ENCODE measurements at regions not wholly inside any gene's neighbourhood (a gene's known extent, or its start where the extent isn't known, plus 50 kb on each side); places are given as distances from the start of the nearest gene placed in this dataset.

- TF ChIP-seq, protein P1, sequence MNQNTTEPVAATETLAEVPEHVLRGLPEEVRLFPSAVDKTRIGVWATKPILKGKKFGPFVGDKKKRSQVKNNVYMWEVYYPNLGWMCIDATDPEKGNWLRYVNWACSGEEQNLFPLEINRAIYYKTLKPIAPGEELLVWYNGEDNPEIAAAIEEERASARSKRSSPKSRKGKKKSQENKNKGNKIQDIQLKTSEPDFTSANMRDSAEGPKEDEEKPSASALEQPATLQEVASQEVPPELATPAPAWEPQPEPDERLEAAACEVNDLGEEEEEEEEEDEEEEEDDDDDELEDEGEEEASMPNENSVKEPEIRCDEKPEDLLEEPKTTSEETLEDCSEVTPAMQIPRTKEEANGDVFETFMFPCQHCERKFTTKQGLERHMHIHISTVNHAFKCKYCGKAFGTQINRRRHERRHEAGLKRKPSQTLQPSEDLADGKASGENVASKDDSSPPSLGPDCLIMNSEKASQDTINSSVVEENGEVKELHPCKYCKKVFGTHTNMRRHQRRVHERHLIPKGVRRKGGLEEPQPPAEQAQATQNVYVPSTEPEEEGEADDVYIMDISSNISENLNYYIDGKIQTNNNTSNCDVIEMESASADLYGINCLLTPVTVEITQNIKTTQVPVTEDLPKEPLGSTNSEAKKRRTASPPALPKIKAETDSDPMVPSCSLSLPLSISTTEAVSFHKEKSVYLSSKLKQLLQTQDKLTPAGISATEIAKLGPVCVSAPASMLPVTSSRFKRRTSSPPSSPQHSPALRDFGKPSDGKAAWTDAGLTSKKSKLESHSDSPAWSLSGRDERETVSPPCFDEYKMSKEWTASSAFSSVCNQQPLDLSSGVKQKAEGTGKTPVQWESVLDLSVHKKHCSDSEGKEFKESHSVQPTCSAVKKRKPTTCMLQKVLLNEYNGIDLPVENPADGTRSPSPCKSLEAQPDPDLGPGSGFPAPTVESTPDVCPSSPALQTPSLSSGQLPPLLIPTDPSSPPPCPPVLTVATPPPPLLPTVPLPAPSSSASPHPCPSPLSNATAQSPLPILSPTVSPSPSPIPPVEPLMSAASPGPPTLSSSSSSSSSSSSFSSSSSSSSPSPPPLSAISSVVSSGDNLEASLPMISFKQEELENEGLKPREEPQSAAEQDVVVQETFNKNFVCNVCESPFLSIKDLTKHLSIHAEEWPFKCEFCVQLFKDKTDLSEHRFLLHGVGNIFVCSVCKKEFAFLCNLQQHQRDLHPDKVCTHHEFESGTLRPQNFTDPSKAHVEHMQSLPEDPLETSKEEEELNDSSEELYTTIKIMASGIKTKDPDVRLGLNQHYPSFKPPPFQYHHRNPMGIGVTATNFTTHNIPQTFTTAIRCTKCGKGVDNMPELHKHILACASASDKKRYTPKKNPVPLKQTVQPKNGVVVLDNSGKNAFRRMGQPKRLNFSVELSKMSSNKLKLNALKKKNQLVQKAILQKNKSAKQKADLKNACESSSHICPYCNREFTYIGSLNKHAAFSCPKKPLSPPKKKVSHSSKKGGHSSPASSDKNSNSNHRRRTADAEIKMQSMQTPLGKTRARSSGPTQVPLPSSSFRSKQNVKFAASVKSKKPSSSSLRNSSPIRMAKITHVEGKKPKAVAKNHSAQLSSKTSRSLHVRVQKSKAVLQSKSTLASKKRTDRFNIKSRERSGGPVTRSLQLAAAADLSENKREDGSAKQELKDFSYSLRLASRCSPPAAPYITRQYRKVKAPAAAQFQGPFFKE (tag by site-specific recombination; IDR thresholded peaks at IDR 0.05; ENCODE audit: borderline replicate concordance): no peak
- TF ChIP-seq ZNF776 (tag by site-specific recombination; IDR thresholded peaks at IDR 0.05; ENCODE audit: borderline replicate concordance) (no peak), HOXC10 (CRISPR knock-in tag; IDR thresholded peaks at IDR 0.05) (no peak), ZNF248 (tag by site-specific recombination; IDR thresholded peaks at IDR 0.05) (no peak), ZNF560 (tag by site-specific recombination; IDR thresholded peaks at IDR 0.05; ENCODE audit: borderline replicate concordance) (no peak), ZNF146 (tag by site-specific recombination; IDR thresholded peaks at IDR 0.05) (no peak), ZNF169 (tag by site-specific recombination; IDR thresholded peaks at IDR 0.05) (no peak), ZNF132 (tag by site-specific recombination; IDR thresholded peaks at IDR 0.05; ENCODE audit: borderline replicate concordance) (no peak), ZNF16 (tag by site-specific recombination; IDR thresholded peaks at IDR 0.05; ENCODE audit: low read depth) (no peak), ZSCAN23 (tag by site-specific recombination; IDR thresholded peaks at IDR 0.05) (no peak)
Observed at GRCh38 chr5:107123014-107123413, 547.7 kb downstream of the EFNA5 start (continued).

DNA sequence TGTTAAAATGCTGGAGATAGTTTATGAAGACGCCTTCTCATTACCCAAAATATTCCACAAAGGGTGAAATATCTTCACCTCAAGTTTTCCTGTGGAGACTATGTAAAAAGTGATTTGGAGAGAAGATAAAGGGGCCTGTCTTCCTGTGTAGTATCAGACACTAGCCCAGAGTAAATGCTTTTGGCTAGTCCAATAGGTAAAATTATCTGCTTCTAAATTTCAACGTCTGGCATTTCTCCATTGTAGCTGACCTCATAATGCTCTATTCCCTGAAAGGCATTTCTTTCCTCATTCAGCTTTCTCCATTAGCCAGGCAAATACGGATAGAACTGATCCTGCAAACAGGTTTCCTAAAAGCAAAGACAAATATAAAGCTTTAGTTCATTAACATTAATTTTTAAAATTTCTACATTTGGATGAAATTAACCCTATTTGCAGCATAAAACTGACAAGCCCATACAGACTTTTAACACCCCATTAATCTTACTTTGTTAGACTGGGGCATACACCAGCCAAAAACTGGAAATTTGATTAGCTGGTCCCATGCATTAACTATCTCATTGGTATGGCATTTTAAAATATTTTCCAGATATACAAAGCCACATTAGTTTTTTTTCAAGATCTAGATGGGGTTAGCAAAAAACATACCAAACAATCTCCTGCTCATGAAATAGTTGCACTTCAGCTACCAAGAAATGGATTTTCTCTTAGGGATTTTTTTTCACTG, 548.8 kb downstream of the EFNA5 start:
- no peaks in the 10 kb centered on the region for H3K4me1 ChIP-seq (ENCODE audit: control insufficient read depth, insufficient read depth, low read length)
- POLR2A ChIA-PET: no interaction called here
- no peaks in the 10 kb centered on the region for H3K36me3 ChIP-seq (ENCODE audit: control insufficient read depth in 2 of 2, insufficient read depth in 1 of 2, low read length in 2 of 2)
- CTCF ChIA-PET: no interaction called here
- no peak overlapping the region for H3K27ac ChIP-seq (ENCODE audit: extremely low read depth, low read depth, low read length)
- H3K4me3 ChIP-seq (ENCODE audit: low read depth, low read length): no peak overlapping the region
- no peaks in the 10 kb centered on the region for H3K9me3 ChIP-seq (ENCODE audit: control insufficient read depth, insufficient read depth, low read depth, low read length)
- TF ChIP-seq REPIN1 (tag by site-specific recombination; IDR thresholded peaks at IDR 0.05; ENCODE audit: low read depth): no peak
- TF ChIP-seq, protein P2, sequence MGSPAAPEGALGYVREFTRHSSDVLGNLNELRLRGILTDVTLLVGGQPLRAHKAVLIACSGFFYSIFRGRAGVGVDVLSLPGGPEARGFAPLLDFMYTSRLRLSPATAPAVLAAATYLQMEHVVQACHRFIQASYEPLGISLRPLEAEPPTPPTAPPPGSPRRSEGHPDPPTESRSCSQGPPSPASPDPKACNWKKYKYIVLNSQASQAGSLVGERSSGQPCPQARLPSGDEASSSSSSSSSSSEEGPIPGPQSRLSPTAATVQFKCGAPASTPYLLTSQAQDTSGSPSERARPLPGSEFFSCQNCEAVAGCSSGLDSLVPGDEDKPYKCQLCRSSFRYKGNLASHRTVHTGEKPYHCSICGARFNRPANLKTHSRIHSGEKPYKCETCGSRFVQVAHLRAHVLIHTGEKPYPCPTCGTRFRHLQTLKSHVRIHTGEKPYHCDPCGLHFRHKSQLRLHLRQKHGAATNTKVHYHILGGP (tag by site-specific recombination; IDR thresholded peaks at IDR 0.05): no peak

GRCh38 chr5:107119656-107120055, 551.1 kb downstream of the EFNA5 start:
- POLR2A ChIA-PET: no interaction called here
- no peak overlapping the region for H3K27ac ChIP-seq (ENCODE audit: extremely low read depth, low read depth, low read length)
- CTCF ChIA-PET: no interaction called here
- no peak for TF ChIP-seq ZSCAN30 (tag by site-specific recombination; IDR thresholded peaks at IDR 0.05)
- no peak for TF ChIP-seq ZNF404 (tag by site-specific recombination; IDR thresholded peaks at IDR 0.05)
- TF ChIP-seq ZBTB17 (tag by site-specific recombination; IDR thresholded peaks at IDR 0.05): no peak
- no peak for TF ChIP-seq ZNF707 (tag by site-specific recombination; IDR thresholded peaks at IDR 0.05)
- no peak for TF ChIP-seq ZBTB49 (tag by site-specific recombination; IDR thresholded peaks at IDR 0.05; ENCODE audit: low read depth)
- TF ChIP-seq ZNF26 (tag by site-specific recombination; IDR thresholded peaks at IDR 0.05): no peak
- no peak for TF ChIP-seq ZBTB1 (tag by site-specific recombination; IDR thresholded peaks at IDR 0.05)
- TF ChIP-seq ZNF658 (tag by site-specific recombination; IDR thresholded peaks at IDR 0.05): no peak
- TF ChIP-seq ZFP37 (tag by site-specific recombination; IDR thresholded peaks at IDR 0.05): no peak

More at GRCh38 chr5:107119656-107120055, 551.1 kb downstream of the EFNA5 start:
- H3K36me3 ChIP-seq (ENCODE audit: control insufficient read depth in 2 of 2, insufficient read depth in 1 of 2, low read length in 2 of 2): no peaks in the 10 kb centered on the region
- no peak overlapping the region for H3K4me3 ChIP-seq (ENCODE audit: low read depth, low read length)
- no peaks in the 10 kb centered on the region for H3K4me1 ChIP-seq (ENCODE audit: control insufficient read depth, insufficient read depth, low read length)
- H3K9me3 ChIP-seq (ENCODE audit: control insufficient read depth, insufficient read depth, low read depth, low read length): no peaks in the 10 kb centered on the region

Data from HEK293 (cell line).